HG03521 (cell line): ENCODE measurements at regions not wholly inside any gene's neighbourhood (a gene's known extent, or its start where the extent isn't known, plus 50 kb on each side); places are given as distances from the start of the nearest gene placed in this dataset.

Source experiments
- ATAC-seq: cut with Tn5 transposase; IDR thresholded peaks from one replicate; pipeline ENCODE4 v1.9.1; 2021; ENCODE audit warnings: mild to moderate bottlenecking, moderate library complexity; ENCODE audit not compliant: unreplicated experiment

DNA sequence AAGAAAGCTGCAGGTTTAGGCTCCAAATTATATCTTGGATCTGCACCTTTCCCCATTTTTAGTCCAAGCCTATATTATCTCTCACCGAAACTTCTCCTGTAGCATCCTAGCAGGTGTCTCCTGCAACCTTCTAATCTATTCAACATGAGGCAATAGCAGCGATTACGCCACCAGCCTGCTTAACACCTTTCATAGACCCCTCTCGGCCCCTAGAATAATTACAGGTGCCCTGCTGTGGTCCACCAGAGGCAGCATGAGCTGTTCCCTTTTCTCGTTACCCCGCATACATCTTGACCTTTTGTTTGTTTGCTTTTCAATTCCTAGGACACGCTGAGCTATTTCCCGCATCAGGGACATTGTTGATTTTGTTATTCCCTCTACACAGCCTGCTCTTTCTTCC, 361.9 kb downstream of the CYRIA start:
- no peak for ATAC-seq

DNA sequence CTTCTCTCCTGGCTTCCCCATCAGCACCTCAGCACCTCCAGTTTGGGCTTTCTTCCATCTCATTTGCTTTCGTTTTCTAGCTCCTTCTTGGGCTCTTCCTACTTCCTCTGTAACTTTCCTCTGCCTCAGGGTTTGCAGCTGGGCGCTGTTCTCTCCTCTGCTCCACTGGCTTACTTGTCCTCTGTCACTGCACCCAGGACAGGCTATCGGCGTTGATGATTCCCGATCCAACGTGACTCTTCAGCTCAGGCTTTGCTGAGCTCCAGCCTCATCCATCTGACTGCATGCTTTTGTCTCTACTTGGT, 362.4 kb downstream of the CYRIA start:
- no peak for ATAC-seq

DNA sequence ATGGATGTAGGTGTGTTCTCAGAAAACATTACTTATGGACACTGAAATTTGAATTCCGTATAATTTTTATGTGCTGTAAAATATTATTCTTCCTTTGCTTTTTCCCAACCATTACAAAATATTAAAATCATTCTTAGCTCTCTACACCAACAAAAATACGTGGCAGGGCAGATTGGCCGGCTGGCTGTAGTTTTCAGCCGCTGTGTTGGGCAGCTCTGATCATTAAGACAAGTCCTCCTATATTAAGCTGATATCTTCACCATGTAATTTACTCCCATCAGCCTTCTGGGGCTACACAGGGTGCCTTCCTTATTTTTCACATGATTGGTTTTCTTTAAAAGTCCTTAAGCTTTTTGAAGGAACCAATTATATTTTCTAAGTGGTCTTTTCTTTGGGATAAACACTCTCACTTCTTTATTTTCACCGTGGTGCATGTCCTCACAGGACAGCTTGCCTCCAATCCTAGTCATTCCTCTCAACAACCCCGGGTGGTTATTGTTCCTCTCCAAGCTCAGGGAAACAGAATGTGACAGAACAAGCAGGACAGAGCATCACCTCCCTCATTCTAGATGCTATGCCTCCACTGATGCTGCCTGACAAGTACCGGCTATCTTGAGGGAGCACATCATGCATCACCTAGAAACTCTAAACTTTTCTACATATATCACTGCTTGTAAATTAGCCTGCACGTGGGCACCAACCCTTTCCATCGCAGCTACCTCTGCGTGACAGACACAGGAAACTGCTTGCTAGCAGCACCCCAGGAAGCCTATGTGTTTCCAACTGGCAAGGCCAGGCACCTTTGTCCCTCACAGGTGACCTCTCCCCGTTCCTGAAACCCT, 362.3 kb downstream of the MYCN start:
- ATAC-seq, result no peak

DNA sequence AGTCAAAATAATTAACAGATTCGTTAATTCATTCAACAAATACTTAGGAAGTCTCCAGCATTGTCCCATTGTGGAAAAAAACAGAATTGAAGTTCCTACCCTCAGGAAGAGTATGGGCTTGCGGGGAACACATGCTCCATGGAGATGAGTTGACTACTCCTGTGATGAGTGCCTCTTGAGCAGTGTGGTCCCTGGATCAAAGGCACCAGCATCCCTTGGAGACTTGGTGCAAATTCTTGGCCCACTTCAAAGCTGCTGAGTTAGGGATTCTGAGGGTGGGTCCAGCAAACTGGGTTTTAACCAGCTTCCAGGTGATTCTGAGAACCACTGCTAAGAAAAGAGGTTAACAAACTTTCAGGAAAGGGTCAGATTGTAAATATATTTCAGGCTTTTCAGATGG, 361.6 kb downstream of the MYCN start:
- no peak for ATAC-seq

DNA sequence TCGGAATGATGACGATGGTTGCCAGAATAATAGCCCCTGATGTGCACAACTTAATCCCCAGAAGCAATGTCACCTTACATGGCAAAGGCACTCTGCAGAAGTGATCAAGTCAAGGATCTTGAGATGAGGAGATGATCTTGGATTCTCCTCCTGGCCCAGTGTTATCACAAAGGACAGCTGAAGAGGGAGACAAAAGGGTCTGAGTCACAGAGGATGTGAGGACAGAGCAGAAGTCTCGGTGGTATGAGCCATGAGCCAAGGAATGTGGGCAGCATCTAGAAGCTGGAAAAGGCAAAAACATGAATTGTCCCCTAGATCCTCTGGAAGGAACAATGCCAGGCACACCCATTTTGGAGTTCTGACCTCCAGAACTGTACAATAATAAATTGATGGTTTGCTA, 358.5 kb downstream of the MYCN start:
- no peak for ATAC-seq

DNA sequence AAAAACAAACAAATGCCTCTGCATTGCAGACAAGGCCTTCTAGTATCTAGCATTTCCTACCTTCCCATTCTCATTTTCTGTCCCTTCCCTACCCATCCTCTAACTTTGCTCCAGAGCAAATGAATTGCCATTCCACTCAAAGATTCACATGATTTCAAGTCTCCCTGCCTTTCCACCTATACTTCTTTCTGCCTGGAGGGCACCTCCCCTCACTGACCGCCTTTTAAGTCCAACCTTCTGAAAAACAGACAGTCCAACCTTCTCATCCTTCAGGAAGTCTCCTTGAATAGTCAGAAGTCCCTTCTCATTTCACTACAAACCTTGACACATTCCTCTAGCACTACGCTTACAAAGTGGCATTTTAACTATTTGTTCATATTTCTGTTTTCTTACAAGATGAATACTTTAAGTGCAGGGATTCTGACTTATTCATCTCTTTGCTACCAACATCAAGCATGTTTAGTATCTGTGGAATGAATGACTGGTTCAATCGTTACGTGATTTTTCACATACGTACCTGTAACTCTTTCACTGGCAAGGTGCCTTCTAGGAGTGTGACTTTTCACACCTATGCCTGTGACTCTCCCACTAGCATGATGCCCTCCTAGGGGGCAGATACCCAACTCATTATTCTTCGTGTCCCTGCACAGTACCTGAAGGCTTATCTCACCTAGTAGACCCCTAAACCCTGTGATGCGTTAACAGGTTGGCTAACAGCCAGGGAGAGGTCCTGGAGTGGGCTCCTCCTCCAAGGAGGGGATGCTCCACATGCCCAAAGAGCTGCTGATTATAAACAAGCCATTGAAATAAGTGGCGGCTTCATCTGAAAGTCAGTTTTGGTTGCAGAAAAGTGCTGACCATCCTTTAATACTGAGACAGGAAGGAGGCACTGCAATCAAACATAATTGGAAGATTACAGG, 356.2 kb downstream of the MYCN start:
- ATAC-seq, result no peak

DNA sequence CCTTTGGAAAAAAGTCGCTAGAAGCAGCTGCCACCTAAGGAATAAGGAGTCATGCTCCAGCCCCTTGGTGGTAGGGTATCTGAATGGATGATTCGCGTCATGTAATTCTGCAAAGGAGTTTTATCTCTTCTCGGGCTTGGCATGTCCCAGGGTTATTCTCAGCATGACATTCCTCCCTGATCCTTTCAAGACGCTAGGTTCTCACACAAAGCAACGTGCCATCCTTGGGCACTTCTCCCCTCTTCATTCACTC, 355.6 kb downstream of the MYCN start:
- ATAC-seq, result no peak

DNA sequence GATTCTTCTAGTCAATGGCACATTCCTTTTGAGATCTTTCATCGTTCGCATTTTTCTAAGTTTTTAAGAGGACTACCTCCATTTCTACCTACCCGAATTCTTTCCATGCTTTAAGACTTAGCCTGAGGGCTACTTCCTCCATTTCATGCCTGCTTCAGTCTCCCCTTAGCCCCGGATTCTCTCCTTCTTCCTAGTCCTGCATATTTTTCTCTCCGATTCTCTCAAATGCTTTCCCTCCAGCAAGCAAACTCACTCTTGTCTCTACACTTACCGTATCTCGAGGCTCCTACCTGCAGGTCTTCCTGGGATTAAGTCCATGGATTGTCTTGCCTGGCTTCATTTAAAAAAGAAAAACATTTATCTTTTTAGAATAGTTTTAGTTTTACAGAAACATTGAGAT, 354.4 kb downstream of the MYCN start:
- ATAC-seq, result no peak

DNA sequence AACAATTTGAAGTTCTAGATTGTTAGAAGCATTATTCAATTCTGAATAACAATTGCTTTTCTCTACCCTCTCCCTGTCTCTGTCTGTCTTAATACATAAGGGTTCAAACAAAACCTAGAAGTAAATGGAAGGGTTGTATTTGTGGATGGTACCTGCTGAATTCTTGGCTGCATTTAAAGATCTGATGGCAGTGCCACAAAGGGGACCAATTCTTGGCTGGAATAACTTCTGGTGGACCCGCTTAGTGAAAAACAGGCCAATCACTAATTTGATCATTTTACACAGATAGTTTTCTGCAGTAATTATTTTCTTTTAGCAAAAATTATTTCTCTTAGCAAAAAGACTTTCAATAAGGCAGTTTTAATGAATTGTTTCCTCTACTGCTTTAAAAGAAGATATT, 353.5 kb downstream of the MYCN start:
- ATAC-seq, result no peak

DNA sequence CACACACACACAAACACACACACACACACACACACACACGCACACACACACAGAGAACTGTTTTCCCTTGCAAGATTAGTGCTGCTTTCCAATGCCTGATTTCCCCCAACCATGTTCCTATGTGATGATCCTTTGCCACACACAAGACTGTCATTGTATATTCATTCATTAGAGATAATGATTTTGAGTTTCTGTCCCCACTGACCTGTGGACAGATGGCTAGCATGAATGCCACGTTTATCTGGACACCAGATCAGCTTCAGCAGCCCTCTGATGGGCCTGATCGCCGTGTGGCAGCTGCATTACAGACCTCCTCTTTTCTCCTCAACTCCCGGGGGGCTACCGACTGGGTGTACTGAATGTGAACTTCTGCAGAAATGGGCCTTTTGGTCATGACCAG, 353.0 kb downstream of the MYCN start:
- ATAC-seq, result no peak

DNA sequence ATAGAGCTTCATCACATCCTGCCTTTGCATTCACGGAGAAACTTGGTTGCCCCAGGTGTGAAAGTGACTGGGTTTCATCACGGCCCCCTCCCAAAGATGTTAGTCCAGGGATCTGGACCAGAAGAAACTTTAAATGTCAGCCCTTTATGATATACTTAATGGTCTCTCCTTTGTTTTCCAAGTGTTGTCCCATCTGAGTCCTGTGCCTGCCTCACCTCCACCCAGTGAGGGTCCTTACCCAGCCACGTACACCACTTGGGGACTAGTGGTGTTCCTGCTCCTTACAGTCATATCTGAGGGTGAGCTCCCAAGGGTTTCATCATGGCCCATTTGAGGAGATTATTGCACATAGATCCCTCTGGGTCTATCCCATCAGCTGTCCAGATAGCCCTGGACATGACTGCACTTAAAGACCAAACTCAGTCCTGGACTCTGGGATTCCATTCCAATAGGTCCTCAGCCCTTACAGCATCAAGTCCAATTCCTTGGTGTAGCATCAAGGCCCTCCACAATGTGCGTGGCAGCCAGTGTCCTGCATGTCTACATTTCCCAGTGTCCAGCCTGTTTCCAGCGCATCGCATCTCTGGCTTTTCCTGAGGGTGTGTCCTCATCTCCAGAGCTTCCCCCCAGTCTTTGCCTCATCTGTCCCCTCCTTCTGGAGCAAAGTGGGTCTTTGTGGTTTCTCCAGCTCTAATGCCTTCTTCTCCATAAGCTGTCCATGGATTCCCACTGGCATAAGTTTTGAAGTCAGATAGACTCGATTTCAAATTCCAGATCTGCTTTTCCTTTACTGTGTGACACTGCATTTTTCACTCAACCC, 351.6 kb downstream of the MYCN start:
- no peak for ATAC-seq

DNA sequence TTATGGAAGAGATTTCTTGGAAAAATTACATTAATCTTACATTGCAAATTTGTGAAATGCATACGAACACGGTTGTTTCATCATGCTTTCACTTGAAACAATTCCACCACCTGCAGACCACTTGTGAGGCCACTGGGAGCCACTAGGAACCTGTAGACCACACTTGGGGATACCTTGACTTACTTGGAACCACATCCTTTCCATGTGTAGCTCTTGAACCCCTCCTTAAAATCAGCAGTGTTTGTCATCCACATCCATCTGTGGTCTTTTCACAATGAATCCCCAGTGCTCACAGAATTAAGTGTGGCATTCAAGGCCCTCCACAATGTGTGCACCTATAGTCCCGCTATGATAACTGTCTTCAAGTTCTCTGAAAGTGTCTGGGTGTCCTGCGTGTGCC, 350.9 kb downstream of the MYCN start:
- no peak for ATAC-seq

DNA sequence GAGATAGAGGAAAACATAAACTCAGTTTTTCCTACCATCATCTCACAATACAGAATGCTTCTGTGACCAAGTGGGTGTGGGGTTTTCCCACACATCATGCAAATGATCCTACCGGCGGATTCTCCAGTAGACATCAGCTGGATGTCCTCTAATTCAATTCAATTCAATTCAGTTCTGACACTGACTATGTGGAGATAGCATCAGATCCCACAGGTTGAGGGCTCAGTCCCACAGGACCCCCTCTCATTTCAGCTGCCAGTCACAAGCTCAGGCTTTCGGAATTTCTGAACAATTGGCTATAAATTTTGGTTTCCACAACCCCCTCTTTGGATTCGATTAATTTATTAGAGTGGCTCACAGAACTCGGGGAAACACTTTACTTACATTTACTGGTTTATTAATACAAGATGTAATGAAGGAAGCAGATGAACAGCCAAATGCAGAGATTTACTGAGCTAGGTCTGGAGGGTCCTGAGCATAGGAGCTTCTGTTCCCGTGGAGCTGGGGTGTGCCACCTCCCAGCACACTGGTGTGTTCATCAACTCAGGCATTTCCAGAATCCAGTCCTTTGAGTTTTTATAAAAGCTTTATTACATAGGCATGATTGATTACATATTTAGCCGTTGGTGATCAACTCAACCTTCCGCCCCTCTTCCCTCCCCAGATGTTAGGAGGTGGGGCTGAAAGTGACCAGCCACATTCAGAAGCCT, 350.1 kb downstream of the MYCN start:
- no peak for ATAC-seq

DNA sequence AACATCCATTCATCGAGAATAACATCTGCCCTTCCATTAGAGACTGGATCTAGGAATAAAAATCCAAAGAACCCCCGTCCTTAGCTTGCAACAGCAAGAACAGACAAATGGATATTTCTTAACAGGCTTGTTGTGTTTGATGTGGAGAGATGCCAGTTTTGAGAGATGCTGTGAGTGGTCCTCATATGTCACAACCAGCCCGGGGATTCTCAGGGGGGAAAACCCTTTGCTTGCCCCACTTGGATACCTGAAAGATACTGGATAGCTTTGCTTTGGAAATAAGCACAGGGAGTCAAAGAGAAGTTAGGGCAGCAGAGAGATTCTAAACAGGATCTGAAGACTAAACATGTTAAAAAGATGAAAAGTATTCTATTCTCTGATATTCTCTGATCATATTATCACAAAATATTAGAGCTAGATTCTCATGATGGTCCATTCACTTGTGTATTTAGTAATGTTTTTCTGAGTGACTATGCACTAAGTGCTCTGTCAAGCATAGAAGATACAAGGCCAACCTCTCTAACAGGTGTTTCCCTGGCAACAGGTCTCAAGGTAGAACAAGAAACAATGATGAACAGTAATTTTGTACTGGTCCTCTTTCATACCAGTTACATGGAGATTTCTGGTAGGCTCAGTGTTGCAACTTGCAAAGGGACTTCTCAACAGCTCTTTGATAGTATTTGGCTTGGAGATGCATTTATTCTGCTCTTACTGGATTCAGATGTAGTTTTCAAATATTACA, 348.2 kb downstream of the MYCN start:
- no peak for ATAC-seq

DNA sequence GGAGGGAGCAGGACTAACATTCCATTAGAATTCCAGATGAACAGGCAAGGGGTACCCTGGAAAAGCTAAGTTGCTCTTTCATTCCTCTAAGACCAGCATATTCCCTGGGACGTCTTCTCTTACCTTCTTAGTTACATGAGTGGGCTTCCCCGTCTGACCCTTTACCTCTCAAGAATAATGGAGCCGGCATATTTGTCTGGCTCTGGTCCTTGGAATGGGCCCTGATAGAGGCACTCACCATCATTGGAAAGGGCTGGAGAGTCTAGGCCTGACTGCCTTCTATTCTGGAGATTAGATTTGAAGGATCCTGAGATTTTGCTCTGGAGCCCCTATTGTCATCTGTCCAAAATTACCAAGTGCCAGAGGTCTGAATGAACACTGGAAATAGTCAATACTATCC, 347.5 kb downstream of the MYCN start:
- no peak for ATAC-seq

DNA sequence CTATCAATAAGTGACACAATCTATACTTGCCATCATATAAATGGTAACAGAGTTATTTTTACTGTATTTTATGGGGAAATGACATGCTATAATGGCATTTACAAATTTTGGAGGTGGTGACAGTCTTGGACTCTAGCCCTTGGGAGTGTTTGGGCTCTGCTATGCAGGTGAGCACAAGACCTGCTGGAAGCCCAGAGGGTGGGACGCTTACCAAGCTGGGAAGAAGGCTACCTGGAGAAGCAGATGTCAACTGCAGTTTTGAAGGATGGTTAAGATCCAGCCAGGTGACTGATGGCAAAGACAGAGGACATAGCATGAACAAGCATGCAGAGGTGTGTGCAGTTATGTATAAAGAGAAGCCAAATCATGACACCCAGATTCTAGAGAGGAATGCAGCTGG, 346.9 kb downstream of the MYCN start:
- ATAC-seq, result no peak

DNA sequence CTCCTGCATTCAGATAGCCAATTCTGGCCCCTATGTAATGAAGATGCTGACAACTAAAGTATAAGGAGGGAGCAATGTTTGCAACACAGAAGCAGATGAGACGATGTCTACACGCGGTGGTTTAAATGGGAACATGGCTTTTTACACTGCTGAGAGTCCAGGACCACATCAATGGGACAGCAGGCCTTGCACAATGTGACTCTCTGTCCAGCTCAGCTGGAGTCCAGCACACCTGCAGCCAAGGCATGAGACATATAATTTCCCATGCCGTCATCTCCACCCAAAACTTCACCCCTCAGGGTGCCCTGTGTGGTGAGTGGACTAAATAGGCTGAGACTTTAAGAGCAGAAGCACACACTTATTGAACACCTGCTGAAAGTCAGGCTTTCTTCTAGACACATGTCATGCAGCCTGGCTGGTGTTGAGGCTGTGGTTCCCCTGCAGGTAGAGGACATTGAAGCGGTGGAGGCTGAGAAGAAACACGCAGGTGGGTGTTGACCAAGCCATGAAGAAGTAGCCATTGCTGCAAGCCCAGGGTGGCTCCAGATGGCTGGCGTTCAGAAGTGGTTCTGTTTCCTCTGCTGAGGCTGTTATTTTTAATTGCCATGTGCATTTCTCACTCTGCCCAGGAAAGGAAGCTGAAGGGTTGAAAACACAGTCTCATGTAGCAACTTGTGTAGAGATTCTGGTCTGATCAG, 345.6 kb downstream of the MYCN start:
- ATAC-seq, result no peak

DNA sequence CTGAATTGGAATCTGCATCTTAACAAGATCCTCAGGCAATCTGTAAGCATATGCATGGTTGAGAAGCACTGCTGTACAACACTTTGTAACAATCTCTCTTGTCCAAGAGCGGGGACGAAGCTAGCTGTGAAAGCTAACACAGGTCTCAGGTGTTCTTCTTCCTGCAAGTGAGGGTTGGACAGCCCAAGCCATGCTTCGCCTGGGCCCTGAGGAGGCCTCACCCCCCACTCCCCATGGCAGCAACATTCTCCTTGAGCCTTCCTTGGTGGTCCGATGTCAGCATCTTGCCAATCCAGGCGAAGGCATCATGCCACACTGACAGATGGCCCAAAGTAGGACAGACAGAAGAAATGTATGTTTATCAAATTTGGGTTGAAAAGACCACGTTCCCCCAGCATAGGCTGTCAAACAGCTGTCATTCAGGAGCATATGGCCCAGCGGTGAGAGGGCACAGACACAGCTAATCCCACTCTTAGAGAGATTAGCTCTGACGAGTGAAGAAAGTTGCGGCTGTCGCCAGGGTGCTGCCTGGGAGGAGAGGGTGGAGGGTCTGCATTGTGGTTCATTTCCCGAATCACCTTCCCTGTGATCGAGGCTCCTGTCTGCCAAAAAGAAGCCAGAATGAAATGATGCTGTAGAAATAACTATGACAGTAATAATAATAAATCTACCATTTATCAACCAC, 344.7 kb downstream of the MYCN start:
- ATAC-seq, result no peak
